ENCODE measurements at regions not wholly inside any gene's neighbourhood (a gene's known extent, or its start where the extent isn't known, plus 50 kb on each side); places are given as distances from the start of the nearest gene placed in this dataset.

DNA sequence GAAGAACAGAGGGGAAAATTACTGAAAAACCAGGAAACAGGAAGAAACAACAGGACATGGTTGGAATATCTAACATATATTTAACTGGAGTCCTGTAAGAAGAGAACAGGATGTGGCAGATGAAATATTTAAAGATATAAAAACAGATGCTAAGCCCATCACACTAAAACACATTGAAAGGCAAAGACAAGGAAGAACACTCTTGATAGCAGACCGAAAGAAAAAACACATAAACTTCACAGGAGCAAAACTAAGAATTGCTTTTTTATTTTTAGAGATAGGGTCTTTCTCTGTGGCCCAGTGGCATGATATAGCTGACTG is 324.4 kb upstream of the ARRDC3 start:
- Histone ChIP-seq H3K27ac (no peak overlapping the region), H3K4me1 (replicated peaks in 1 of 2) (no peaks in the 10 kb centered on the region), H3K4me3 (no peak overlapping the region)
- no peak for ATAC-seq (replicated peaks in 6 of 8)
- in situ Hi-C loops (cut with MboI; ENCODE audit: low pct_unique_long_range_greater_than_20kb in 2 of 9, low sequenced_read_pairs in 9 of 9, unreplicated experiment in 9 of 9), result no loop called here
- WGBS, 10 experiments, result 17 to 100% (median 75%) methylated on average over 1 of the region's 1 CpG; no CpG with 5 or more reads in 2 of the 10 experiments

DNA sequence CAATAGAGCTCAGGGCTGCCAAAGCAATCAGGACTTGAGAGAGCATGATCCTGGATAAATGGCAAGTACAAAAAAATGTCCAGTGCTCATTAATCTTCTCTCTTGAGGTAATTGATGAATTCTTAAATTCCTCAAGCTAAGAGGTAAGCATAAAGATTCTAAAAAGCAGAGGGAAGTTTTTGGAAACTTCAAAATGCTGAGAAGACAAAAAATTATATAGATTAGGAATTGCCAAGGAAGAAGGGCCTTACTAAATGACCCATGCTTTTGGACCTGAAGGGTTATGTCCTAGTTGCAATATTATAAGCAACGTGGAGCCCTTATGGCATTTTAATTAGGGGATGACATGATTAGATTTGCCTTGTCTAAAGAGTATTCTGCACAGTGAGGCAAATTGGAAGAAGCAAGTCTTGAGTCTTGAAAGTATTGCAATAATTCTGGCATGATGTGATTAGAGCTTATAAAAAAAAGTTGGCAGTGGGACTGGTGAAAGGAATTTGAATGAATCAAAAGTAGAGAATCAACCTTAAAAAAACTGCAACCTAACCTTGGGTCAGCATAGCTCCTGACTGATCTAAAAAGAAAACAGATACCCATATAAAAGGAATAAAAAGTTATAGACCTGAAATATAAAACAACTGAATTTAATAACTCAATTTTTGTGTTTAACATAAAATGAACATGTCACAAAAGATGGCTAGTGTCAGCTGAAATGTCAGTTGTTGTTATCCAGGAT is 323.8 kb upstream of the ARRDC3 start:
- no peak overlapping the region for H3K27ac ChIP-seq
- WGBS, 10 experiments, result 0 to 89% (median 67%) methylated on average over 1 of the region's 1 CpG; no CpG with 5 or more reads in 1 of the 10 experiments
- H3K4me1 ChIP-seq (replicated peaks in 1 of 2), result no peaks in the 10 kb centered on the region
- ATAC-seq (replicated peaks in 6 of 8), result no peak
- H3K4me3 ChIP-seq, result no peak overlapping the region
- in situ Hi-C loops (cut with MboI; ENCODE audit: low pct_unique_long_range_greater_than_20kb in 2 of 9, low sequenced_read_pairs in 9 of 9, unreplicated experiment in 9 of 9), result no loop called here

DNA sequence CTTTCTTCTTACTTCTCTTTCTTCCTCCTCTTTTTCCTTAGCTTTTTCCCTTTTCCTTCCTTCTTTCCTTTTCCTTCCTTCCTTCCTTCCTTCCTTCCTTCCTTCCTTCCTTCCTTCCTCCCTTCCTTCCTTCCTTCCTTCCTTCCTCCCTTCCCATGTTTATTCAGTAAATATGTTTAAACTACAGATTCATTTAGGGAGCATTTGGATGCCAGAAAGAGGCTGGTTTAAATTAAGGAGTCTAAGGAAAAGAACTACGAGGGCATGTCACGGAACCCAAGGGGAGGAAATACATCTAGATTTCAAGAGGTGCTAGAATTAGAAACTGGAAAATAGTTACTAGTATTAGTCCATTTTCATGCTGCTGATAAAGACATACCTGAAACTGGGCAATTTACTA is 320.0 kb upstream of the ARRDC3 start:
- no peak for ATAC-seq (replicated peaks in 6 of 8)
- in situ Hi-C loops (cut with MboI; ENCODE audit: low pct_unique_long_range_greater_than_20kb in 2 of 9, low sequenced_read_pairs in 9 of 9, unreplicated experiment in 9 of 9), result no loop called here
- no peak overlapping the region for H3K27ac ChIP-seq
- H3K4me3 ChIP-seq, result no peak overlapping the region
- 0 to 100% methylated on average over 1 to 2 of the region's 2 CpGs; no CpG with 5 or more reads in 8 of the 10 experiments for WGBS, 10 experiments
- H3K4me1 ChIP-seq (replicated peaks in 1 of 2), result no peaks in the 10 kb centered on the region

DNA sequence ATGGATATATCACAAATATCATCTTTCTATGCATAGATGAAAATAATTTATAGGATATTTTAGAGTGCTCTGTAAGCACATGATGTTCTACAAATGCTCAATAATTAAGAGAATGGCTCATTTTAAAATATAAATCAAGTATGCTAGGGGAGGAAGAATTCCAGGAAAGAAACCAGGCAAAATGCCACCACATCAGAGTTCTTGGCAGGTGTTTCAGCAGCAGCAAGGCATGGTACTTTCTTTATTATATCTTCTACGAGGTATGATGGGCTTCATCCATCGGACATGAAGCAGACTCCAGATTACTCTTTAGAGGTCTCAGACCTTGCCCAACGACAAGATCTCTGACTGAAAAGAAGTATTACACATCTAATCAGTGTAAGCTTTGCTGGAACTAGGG is 316.3 kb upstream of the ARRDC3 start:
- 0 to 100% (median 89%) methylated on average over 1 to 3 of the region's 3 CpGs; no CpG with 5 or more reads in 1 of the 10 experiments for WGBS, 10 experiments
- in situ Hi-C loops (cut with MboI; ENCODE audit: low pct_unique_long_range_greater_than_20kb in 2 of 9, low sequenced_read_pairs in 9 of 9, unreplicated experiment in 9 of 9), result no loop called here
- H3K27ac ChIP-seq, result no peak overlapping the region
- H3K4me3 ChIP-seq, result no peak overlapping the region
- no peak for ATAC-seq (replicated peaks in 6 of 8)
- H3K4me1 ChIP-seq (replicated peaks in 1 of 2), result no peaks in the 10 kb centered on the region

DNA sequence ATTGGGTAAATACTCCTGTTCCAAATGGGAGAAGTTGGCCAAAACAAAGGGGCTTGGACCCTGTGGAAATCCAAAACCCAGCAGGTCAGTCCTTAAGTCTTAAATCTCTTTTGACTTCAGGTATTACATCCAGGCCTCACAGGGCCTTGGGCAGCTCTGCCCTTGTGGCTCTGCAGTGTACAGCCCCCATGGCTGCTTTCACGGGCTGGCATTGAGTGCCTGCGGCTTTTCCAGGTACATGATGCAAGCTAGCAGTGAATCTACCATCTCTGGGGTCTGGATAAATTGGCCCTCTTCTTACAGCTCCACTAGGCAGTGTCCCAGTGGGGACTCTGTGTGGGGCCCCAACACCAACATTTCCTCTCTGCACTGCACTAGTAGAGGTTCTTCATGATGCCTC is 308.5 kb upstream of the ARRDC3 start:
- in situ Hi-C loops (cut with MboI; ENCODE audit: low pct_unique_long_range_greater_than_20kb in 2 of 9, low sequenced_read_pairs in 9 of 9, unreplicated experiment in 9 of 9), result no loop called here
- peak in 1 of 8 experiments; percentile 12 for ATAC-seq (replicated peaks in 6 of 8)
- WGBS, 10 experiments, result 0 to 100% (median 92%) methylated on average over 1 to 2 of the region's 2 CpGs; no CpG with 5 or more reads in 5 of the 10 experiments
- H3K4me1 ChIP-seq (replicated peaks in 1 of 2), result no peaks in the 10 kb centered on the region
- H3K27ac ChIP-seq, result no peak overlapping the region
- no peak overlapping the region for H3K4me3 ChIP-seq

DNA sequence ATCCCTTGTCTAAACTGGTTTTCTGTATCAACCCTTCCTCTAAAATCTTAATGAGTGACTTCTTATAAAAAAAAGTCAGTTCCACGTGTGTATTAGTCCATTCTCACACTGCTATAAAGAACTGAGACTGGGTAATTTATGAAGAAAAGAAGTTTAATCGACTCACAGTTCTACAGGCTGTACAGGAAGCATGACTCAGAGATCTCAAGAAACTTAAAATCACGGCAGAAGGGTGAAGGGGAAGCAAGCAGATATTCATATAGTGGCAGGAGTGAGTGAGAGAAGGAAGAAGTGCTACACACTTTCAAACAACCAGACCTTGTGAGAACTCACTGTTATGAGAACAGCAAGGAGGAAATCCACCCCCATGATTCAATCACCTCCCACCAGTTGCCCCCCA is 307.8 kb upstream of the ARRDC3 start:
- in situ Hi-C loops (cut with MboI; ENCODE audit: low pct_unique_long_range_greater_than_20kb in 2 of 9, low sequenced_read_pairs in 9 of 9, unreplicated experiment in 9 of 9), result no loop called here
- Histone ChIP-seq H3K27ac (no peak overlapping the region), H3K4me1 (replicated peaks in 1 of 2) (no peaks in the 10 kb centered on the region), H3K4me3 (no peak overlapping the region)
- no peak for ATAC-seq (replicated peaks in 6 of 8)
- WGBS, 10 experiments, result 0 to 78% (median 60%) methylated on average over 1 to 3 of the region's 3 CpGs; no CpG with 5 or more reads in 1 of the 10 experiments

DNA sequence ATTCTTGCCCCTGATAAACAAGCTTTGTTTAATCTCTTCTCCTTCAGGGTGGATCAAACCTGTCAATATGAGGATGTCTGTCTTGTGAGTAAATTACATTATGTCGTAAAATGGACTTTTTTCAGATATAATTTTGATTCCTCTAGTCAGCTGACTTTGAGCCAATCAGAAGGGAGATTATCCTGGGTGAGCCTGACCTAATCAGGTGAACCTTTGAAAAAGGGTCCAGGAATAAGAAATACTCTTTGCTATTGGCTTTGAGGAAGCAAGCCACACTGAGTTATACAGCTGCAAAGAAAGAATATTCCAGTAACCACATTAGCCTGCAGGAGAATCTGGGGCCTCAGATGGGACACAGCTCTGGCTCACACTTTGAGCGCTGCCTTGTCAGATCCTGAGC is 304.3 kb upstream of the ARRDC3 start:
- 0 to 100% (median 95%) methylated on average over 1 to 2 of the region's 2 CpGs; no CpG with 5 or more reads in 1 of the 10 experiments for WGBS, 10 experiments
- no peak overlapping the region for H3K4me3 ChIP-seq
- H3K27ac ChIP-seq, result no peak overlapping the region
- peaks cover 0 to 13% of the 10 kb centered on the region in 2 donors for H3K4me1 ChIP-seq (replicated peaks in 1 of 2)
- no peak for ATAC-seq (replicated peaks in 6 of 8)
- in situ Hi-C loops (cut with MboI; ENCODE audit: low pct_unique_long_range_greater_than_20kb in 2 of 9, low sequenced_read_pairs in 9 of 9, unreplicated experiment in 9 of 9), result no loop called here

DNA sequence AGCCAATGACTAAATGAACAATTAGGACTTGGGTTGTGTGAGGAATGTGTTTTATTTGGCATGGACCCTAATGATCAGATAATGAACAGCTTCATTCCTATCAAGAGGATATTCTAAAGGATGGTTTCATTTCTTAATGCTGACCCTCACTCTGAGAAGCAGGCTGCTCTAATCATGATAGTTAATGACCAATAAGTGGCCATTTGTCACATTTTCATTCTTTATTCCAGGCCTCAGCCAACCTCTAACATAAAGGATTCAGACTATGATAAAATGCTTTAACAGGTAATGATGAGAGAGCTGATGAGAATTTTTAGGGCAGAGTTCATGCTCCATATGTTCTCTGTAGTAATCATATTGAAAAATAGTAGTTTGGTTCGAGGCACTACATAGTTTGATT is 301.5 kb upstream of the ARRDC3 start:
- no peak overlapping the region for H3K27ac ChIP-seq
- in situ Hi-C loops (cut with MboI; ENCODE audit: low pct_unique_long_range_greater_than_20kb in 2 of 9, low sequenced_read_pairs in 9 of 9, unreplicated experiment in 9 of 9), result no loop called here
- WGBS, 10 experiments, result 0 to 80% (median 37%) methylated on average over 1 of the region's 1 CpG; no CpG with 5 or more reads in 2 of the 10 experiments
- peak in 5 of 8 experiments; percentile 53 to 94 (median 91) for ATAC-seq (replicated peaks in 6 of 8)
- peaks cover 0 to 13% of the 10 kb centered on the region in 2 donors for H3K4me1 ChIP-seq (replicated peaks in 1 of 2)
- no peak overlapping the region for H3K4me3 ChIP-seq

DNA sequence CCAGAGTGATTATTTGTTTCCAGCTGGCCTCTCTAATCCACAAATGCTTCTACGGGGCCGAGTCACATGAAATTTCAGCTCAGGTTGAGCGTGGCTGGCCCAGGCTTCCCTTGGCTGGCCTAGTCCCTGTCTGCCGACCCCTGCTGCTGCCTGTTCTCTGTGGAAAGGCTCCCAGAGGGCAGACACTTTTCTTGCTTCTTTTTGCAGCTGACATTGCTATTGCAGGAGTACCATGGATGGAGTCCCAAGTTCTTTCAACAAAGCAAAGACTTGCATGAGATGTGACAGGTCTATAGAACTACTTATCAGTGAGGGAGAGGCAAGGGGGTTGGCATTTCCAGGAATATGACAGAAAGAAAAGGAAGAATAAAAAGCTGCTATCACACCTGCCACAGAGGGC is 287.4 kb upstream of the ARRDC3 start:
- Histone ChIP-seq H3K4me3 (no peak overlapping the region), H3K4me1 (replicated peaks in 1 of 2) (peaks cover 3 to 11% of the 10 kb centered on the region in 2 donors), H3K27ac (no peak overlapping the region)
- peak in 5 of 8 experiments; percentile 60 to 88 (median 75) for ATAC-seq (replicated peaks in 6 of 8)
- in situ Hi-C loops (cut with MboI; ENCODE audit: low pct_unique_long_range_greater_than_20kb in 2 of 9, low sequenced_read_pairs in 9 of 9, unreplicated experiment in 9 of 9), result no loop called here
- WGBS, 10 experiments, result 12 to 100% (median 90%) methylated on average over 2 to 4 of the region's 4 CpGs; no CpG with 5 or more reads in 5 of the 10 experiments

DNA sequence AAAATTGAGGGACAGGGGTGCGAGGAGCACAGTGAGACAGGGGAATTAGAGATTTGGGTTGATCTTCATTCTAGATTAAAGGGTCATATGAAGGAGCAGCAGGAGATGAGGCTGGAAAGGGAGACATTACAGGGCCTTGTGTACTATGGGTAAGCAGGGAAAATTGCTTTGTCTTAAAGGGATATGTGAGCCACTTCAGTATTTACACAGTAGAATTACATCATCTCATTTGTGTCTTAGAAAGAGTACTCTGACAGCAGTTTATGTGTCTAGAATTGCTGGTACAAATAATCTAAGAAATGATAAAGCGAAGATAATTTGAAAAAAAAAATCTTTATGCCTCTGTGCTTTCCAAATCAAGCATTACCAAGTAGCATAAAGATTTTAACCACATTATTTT is 287.0 kb upstream of the ARRDC3 start:
- no peak overlapping the region for H3K4me3 ChIP-seq
- in situ Hi-C loops (cut with MboI; ENCODE audit: low pct_unique_long_range_greater_than_20kb in 2 of 9, low sequenced_read_pairs in 9 of 9, unreplicated experiment in 9 of 9), result no loop called here

DNA sequence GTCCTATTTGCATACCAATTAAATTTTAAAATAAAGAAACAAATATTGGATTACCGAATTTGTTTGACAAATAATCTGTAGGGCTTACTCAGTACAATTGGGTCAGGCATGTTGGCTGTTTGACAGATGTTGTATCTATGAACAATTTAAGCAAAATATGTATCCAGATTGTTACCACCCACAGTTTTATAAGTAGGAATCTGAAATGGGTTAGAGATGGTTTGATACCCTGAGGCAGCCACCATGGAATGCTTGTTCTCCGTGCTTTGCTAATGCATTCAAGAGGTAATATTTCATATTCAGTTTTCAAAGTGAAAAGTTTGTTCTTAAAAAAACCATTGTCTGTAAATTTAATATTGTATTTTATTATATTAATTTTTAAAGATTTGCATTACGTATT is 285.1 kb upstream of the ARRDC3 start:
- Histone ChIP-seq H3K4me1 (replicated peaks in 1 of 2) (peaks cover 3 to 11% of the 10 kb centered on the region in 2 donors), H3K27ac (no peak overlapping the region), H3K4me3 (no peak overlapping the region)
- ATAC-seq (replicated peaks in 6 of 8), result peak in 1 of 8 experiments; percentile 10
- WGBS, 10 experiments, result 20 to 100% (median 90%) methylated on average over 1 to 3 of the region's 3 CpGs
- in situ Hi-C loops (cut with MboI; ENCODE audit: low pct_unique_long_range_greater_than_20kb in 2 of 9, low sequenced_read_pairs in 9 of 9, unreplicated experiment in 9 of 9), result no loop called here

More for the DNA sequence above, 287.0 kb upstream of the ARRDC3 start:
- peaks cover 3 to 11% of the 10 kb centered on the region in 2 donors for H3K4me1 ChIP-seq (replicated peaks in 1 of 2)
- WGBS, 10 experiments, result 0 to 100% (median 95%) methylated on average over 1 to 2 of the region's 2 CpGs; no CpG with 5 or more reads in 2 of the 10 experiments
- ATAC-seq (replicated peaks in 6 of 8), result peak in 6 of 8 experiments; percentile 15 to 98 (median 82)
- no peak overlapping the region for H3K27ac ChIP-seq

DNA sequence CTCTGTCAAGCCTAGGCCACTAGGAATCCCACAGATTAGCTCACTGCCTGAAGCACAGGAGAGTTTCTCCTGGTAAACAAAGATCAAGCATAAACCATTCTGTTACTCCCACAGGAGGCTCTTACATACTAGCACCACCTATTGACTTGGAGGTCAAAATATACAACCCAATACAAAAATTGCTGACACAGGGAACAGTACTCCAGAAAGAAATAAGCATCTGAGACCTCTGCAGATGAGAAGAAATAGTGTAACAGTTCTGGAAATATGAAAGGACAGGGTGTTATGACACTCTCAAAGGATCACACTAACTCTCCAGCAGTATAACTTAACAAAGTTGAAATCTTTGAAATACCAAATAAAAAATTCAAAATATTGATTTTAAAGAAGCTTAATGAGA is 269.6 kb upstream of the ARRDC3 start:
- ATAC-seq (replicated peaks in 6 of 8), result no peak

DNA sequence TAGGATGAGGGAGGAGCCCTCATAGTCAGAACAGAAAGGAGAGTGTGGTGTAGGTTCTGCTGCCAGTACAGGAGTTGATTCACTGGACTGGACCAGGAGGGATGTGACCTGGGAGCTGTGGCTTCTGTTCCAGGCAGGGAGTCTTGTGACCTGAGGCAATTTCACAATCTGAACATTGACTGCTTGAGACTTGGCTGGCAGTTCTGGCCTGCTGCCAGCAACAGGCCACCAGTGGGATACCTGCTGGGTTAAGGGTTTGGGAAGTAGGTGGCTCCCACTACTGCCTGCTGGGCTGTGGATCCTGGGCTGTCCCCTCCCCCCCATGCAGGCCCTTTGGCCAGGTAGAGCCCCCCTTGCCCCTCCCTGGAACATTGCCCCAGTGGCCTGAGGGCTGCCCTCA is 268.6 kb upstream of the ARRDC3 start:
- Histone ChIP-seq H3K4me1 (replicated peaks in 1 of 2) (no peaks in the 10 kb centered on the region), H3K27ac (no peak overlapping the region), H3K4me3 (no peak overlapping the region)
- ATAC-seq (replicated peaks in 6 of 8), result peak in 1 of 8 experiments; percentile 37
- in situ Hi-C loops (cut with MboI; ENCODE audit: low pct_unique_long_range_greater_than_20kb in 2 of 9, low sequenced_read_pairs in 9 of 9, unreplicated experiment in 9 of 9), result no loop called here

More for the DNA sequence above, 269.6 kb upstream of the ARRDC3 start:
- Histone ChIP-seq H3K27ac (no peak overlapping the region), H3K4me1 (replicated peaks in 1 of 2) (no peaks in the 10 kb centered on the region), H3K4me3 (no peak overlapping the region)
- in situ Hi-C loops (cut with MboI; ENCODE audit: low pct_unique_long_range_greater_than_20kb in 2 of 9, low sequenced_read_pairs in 9 of 9, unreplicated experiment in 9 of 9), result no loop called here

DNA sequence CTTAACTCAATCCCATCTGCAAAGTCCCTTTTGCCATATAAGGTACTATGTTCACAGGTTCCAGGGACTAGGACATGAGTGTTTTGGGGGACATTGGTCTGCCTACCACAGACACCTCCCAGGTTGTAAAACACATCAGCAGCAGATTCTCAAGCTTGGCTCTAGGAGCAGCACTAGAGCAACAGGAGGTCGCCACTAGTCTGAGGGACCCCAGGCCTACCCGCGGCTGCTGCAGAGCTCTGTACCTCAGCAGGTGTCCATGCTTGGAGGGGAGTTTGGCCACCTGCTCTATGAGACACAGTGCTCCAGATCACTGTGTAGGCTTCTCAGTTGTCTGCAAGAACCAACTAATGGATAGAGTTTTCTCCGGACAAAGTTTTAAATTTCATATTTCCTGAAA is 262.2 kb upstream of the ARRDC3 start:
- peak in 1 of 8 experiments; percentile 19 for ATAC-seq (replicated peaks in 6 of 8)
- in situ Hi-C loops (cut with MboI; ENCODE audit: low pct_unique_long_range_greater_than_20kb in 2 of 9, low sequenced_read_pairs in 9 of 9, unreplicated experiment in 9 of 9), result no loop called here
- 87 to 100% (median 100%) methylated on average over 1 to 4 of the region's 4 CpGs; no CpG with 5 or more reads in 4 of the 10 experiments for WGBS, 10 experiments
- Histone ChIP-seq H3K27ac (no peak overlapping the region), H3K4me1 (replicated peaks in 1 of 2) (peaks cover 0 to 9% of the 10 kb centered on the region in 2 donors), H3K4me3 (no peak overlapping the region)
